ENCODE measurements at regions not wholly inside any gene's neighbourhood (a gene's known extent, or its start where the extent isn't known, plus 50 kb on each side); places are given as distances from the start of the nearest gene placed in this dataset.

GRCh38 chr16:72666267-72666666 lies 381.7 kb downstream of the ZFHX3 start:
- Mint-ChIP-seq H3K4me1 (ENCODE audit: low read depth) (peaks cover 34% of the 10 kb centered on the region), H3K27ac (no peak overlapping the region), H3K36me3 (ENCODE audit: low read depth) (peaks cover 10% of the 10 kb centered on the region), H3K9me3 (peaks cover 3% of the 10 kb centered on the region), H3K4me3 (0 out of 2 replicates have a peak overlapping the region, but pooled peaks have one; percentile 100), H3K27me3 (ENCODE audit: insufficient read depth) (no peaks in the 10 kb centered on the region)
- no peak for TF ChIP-seq CTCF (IDR thresholded peaks at IDR 0.05)
- no peak for DNase-seq

- Mint-ChIP-seq H3K27ac (peak overlapping the region; percentile 100), H3K4me1 (ENCODE audit: low read depth) (peaks cover 34% of the 10 kb centered on the region), H3K9me3 (no peaks in the 10 kb centered on the region), H3K4me3 (peak overlapping the region; percentile 100), H3K36me3 (ENCODE audit: low read depth) (peaks cover 4% of the 10 kb centered on the region; the same call in 1 of the 2 replicates), H3K27me3 (ENCODE audit: insufficient read depth) (no peaks in the 10 kb centered on the region)
- no peak for TF ChIP-seq CTCF (IDR thresholded peaks at IDR 0.05)
- DNase-seq, result no peak
These were observed 382.2 kb downstream of the ZFHX3 start for GRCh38 chr16:72665701-72666100.

- H3K4me3 Mint-ChIP-seq, result peak overlapping the region; percentile 100
- peak overlapping the region; percentile 100 for H3K27ac Mint-ChIP-seq
- peak; percentile 98 for DNase-seq
- TF ChIP-seq CTCF (IDR thresholded peaks at IDR 0.05), result 0 out of 2 replicates have a peak, but pooled peaks have one; percentile 14
- H3K27me3 Mint-ChIP-seq (ENCODE audit: insufficient read depth), result no peaks in the 10 kb centered on the region
- peaks cover 43% of the 10 kb centered on the region for H3K4me1 Mint-ChIP-seq (ENCODE audit: low read depth)
- H3K9me3 Mint-ChIP-seq, result no peaks in the 10 kb centered on the region
- no peaks in the 10 kb centered on the region for H3K36me3 Mint-ChIP-seq (ENCODE audit: low read depth)
These were observed 383.2 kb downstream of the ZFHX3 start for GRCh38 chr16:72664509-72665408.

GRCh38 chr16:72664056-72664508 lies 383.8 kb downstream of the ZFHX3 start:
- H3K9me3 Mint-ChIP-seq, result no peaks in the 10 kb centered on the region
- peaks cover 50% of the 10 kb centered on the region for H3K4me1 Mint-ChIP-seq (ENCODE audit: low read depth)
- peak overlapping the region; percentile 100 for H3K4me3 Mint-ChIP-seq
- no peaks in the 10 kb centered on the region for H3K36me3 Mint-ChIP-seq (ENCODE audit: low read depth)
- no peak for DNase-seq
- TF ChIP-seq CTCF (IDR thresholded peaks at IDR 0.05), result no peak
- H3K27me3 Mint-ChIP-seq (ENCODE audit: insufficient read depth), result no peaks in the 10 kb centered on the region
- H3K27ac Mint-ChIP-seq, result peak overlapping the region; percentile 100

GRCh38 chr16:72658888-72659717 lies 388.8 kb downstream of the ZFHX3 start:
- DNase-seq, result peak; percentile 12
- Mint-ChIP-seq H3K27ac (peak overlapping the region; percentile 50), H3K4me1 (ENCODE audit: low read depth) (peaks cover 47% of the 10 kb centered on the region), H3K27me3 (ENCODE audit: insufficient read depth) (no peaks in the 10 kb centered on the region), H3K36me3 (ENCODE audit: low read depth) (peaks cover 6% of the 10 kb centered on the region; the same call in 1 of the 2 replicates), H3K9me3 (peaks cover 3% of the 10 kb centered on the region), H3K4me3 (no peak overlapping the region)
- no peak for TF ChIP-seq CTCF (IDR thresholded peaks at IDR 0.05)

All from HFFc6 (cell line).